OCI-LY1 (cell line): ENCODE measurements at regions not wholly inside any gene's neighbourhood (a gene's known extent, or its start where the extent isn't known, plus 50 kb on each side); places are given as distances from the start of the nearest gene placed in this dataset.

Source experiments
- H2AFZ ChIP-seq: fragments of 200-600 bp; sonication (generic), shearing (Covaris generic); 2 replicates; pipeline ENCODE4 v1.6.0; 2014; ENCODE audit warnings: antibody characterized with exemption, mild to moderate bottlenecking, low read length
- H3F3A ChIP-seq: fragments of 200-600 bp; sonication (generic), shearing (Covaris generic); 2 replicates; pipeline ENCODE4 v1.6.0; 2014; ENCODE audit warnings: mild to moderate bottlenecking, antibody characterized with exemption, low read length, moderate library complexity; ENCODE audit not compliant: insufficient read depth
- H3K27ac ChIP-seq: fragments of 200-600 bp; sonication (generic); 2 replicates; pipeline ENCODE4 v1.5.1; 2014; ENCODE audit warnings: low read length, mixed run types, mild to moderate bottlenecking, low read depth; ENCODE audit not compliant: poor library complexity, severe bottlenecking
- H3K27me3 ChIP-seq: fragments of 200-600 bp; sonication (generic); 2 replicates; pipeline ENCODE4 v1.6.0; 2014; ENCODE audit warnings: antibody characterized with exemption, mild to moderate bottlenecking, low read length, moderate library complexity; ENCODE audit not compliant: insufficient read depth
- H3K36me3 ChIP-seq: fragments of 200-600 bp; sonication (generic); 2 replicates; pipeline ENCODE4 v1.6.1; 2014; ENCODE audit warnings: mild to moderate bottlenecking, antibody characterized with exemption, low read length, moderate library complexity, mixed read lengths; ENCODE audit not compliant: insufficient read depth
- H3K4me1 ChIP-seq: fragments of 200-600 bp; sonication (generic); 2 replicates; pipeline ENCODE4 v1.5.1; 2014; ENCODE audit warnings: mild to moderate bottlenecking, low read length, moderate library complexity; ENCODE audit not compliant: insufficient read depth, severe bottlenecking
- H3K4me2 ChIP-seq: fragments of 200-600 bp; sonication (generic), shearing (Covaris generic); 2 replicates; pipeline ENCODE4 v1.6.1; 2014; ENCODE audit warnings: low read length
- H3K4me3 ChIP-seq: fragments of 200-600 bp; sonication (generic); 2 replicates; pipeline ENCODE4 v1.5.1; 2014; ENCODE audit warnings: low read length, low read depth, mild to moderate bottlenecking, mixed read lengths; ENCODE audit not compliant: poor library complexity, severe bottlenecking
- H3K79me2 ChIP-seq: fragments of 200-600 bp; shearing (Covaris generic); 2 replicates; pipeline ENCODE4 v1.6.1; 2016; ENCODE audit warnings: mixed run types, low read length, mixed read lengths; ENCODE audit not compliant: insufficient read depth
- H3K9ac ChIP-seq: fragments of 200-600 bp; sonication (generic), shearing (Covaris generic); 2 replicates; pipeline ENCODE4 v1.6.1; 2014; ENCODE audit warnings: mild to moderate bottlenecking, low read length, mixed read lengths
- H3K9me2 ChIP-seq: fragments of 200-600 bp; sonication (generic), shearing (Covaris generic); 2 replicates; pipeline ENCODE4 v1.6.1; 2014; ENCODE audit warnings: low read depth, mild to moderate bottlenecking, low read length, mixed read lengths
- H3K9me3 ChIP-seq: fragments of 200-600 bp; shearing (Covaris generic); 2 replicates; pipeline ENCODE4 v1.6.1; 2014; ENCODE audit warnings: low read length, mixed read lengths
- H4K20me1 ChIP-seq: fragments of 200-600 bp; sonication (generic), shearing (Covaris generic); 2 replicates; pipeline ENCODE4 v1.6.0; 2016; ENCODE audit warnings: mild to moderate bottlenecking, low read length; ENCODE audit not compliant: insufficient read depth
- CTCF ChIP-seq: fragments of 200-600 bp; sonication (generic), shearing (Covaris generic); IDR thresholded peaks from 2 replicates; pipeline ENCODE4 v1.5.1; 2017; ENCODE audit warnings: mild to moderate bottlenecking, antibody characterized with exemption, low read length, moderate library complexity, mixed read lengths
- EZH2 ChIP-seq: fragments of 200-600 bp; sonication (generic), shearing (Covaris generic); IDR thresholded peaks from 2 replicates; pipeline ENCODE4 v1.8.0; 2017; ENCODE audit warnings: borderline replicate concordance, mixed run types, mild to moderate bottlenecking, antibody characterized with exemption, low read length, moderate library complexity, mixed read lengths

GRCh38 chr2:35614640-35615039 is 740.9 kb upstream of the CRIM1 start:
- H3F3A ChIP-seq, result no peaks in the 10 kb centered on the region
- H3K9ac ChIP-seq, result no peak overlapping the region
- no peak overlapping the region for H3K4me2 ChIP-seq
- H3K9me2 ChIP-seq, result no peaks in the 10 kb centered on the region
- H3K4me1 ChIP-seq, result no peaks in the 10 kb centered on the region
- no peaks in the 10 kb centered on the region for H4K20me1 ChIP-seq
- no peaks in the 10 kb centered on the region for H3K9me3 ChIP-seq
- H3K4me3 ChIP-seq, result no peak overlapping the region
- no peak overlapping the region for H3K27ac ChIP-seq
- TF ChIP-seq EZH2, result no peak
- H2AFZ ChIP-seq, result no peak overlapping the region
- H3K79me2 ChIP-seq, result no peaks in the 10 kb centered on the region
- no peaks in the 10 kb centered on the region for H3K27me3 ChIP-seq
- H3K36me3 ChIP-seq, result no peaks in the 10 kb centered on the region

GRCh38 chr2:35606394-35606793 is 749.2 kb upstream of the CRIM1 start:
- H3K9me3 ChIP-seq, result no peaks in the 10 kb centered on the region
- no peak for TF ChIP-seq CTCF
- no peak for TF ChIP-seq EZH2
- H3K4me1 ChIP-seq, result no peaks in the 10 kb centered on the region
- no peaks in the 10 kb centered on the region for H3K27me3 ChIP-seq
- no peak overlapping the region for H3K4me3 ChIP-seq
- no peak overlapping the region for H2AFZ ChIP-seq
- no peaks in the 10 kb centered on the region for H3K79me2 ChIP-seq
- H3F3A ChIP-seq, result no peaks in the 10 kb centered on the region
- no peaks in the 10 kb centered on the region for H3K36me3 ChIP-seq
- no peaks in the 10 kb centered on the region for H4K20me1 ChIP-seq
- no peak overlapping the region for H3K4me2 ChIP-seq
- no peaks in the 10 kb centered on the region for H3K9me2 ChIP-seq
- H3K9ac ChIP-seq, result no peak overlapping the region
- no peak overlapping the region for H3K27ac ChIP-seq

GRCh38 chr2:35598310-35598709 is 757.3 kb upstream of the CRIM1 start:
- Histone ChIP-seq H3K79me2 (no peaks in the 10 kb centered on the region), H3K27ac (no peak overlapping the region), H3K27me3 (no peaks in the 10 kb centered on the region), H3F3A (no peaks in the 10 kb centered on the region), H3K4me2 (no peak overlapping the region), H3K9me2 (no peaks in the 10 kb centered on the region), H3K4me3 (no peak overlapping the region), H3K4me1 (no peaks in the 10 kb centered on the region), H2AFZ (no peak overlapping the region), H3K9me3 (no peaks in the 10 kb centered on the region), H4K20me1 (no peaks in the 10 kb centered on the region), H3K9ac (no peak overlapping the region), H3K36me3 (no peaks in the 10 kb centered on the region)
- no peak for TF ChIP-seq EZH2
- TF ChIP-seq CTCF, result no peak

- Histone ChIP-seq H3F3A (no peaks in the 10 kb centered on the region), H3K4me1 (no peaks in the 10 kb centered on the region), H3K4me2 (no peak overlapping the region), H3K27ac (no peak overlapping the region), H3K9me2 (no peaks in the 10 kb centered on the region), H3K27me3 (no peaks in the 10 kb centered on the region), H4K20me1 (no peaks in the 10 kb centered on the region), H2AFZ (no peak overlapping the region), H3K9ac (no peak overlapping the region), H3K4me3 (no peak overlapping the region), H3K36me3 (no peaks in the 10 kb centered on the region), H3K79me2 (no peaks in the 10 kb centered on the region), H3K9me3 (no peaks in the 10 kb centered on the region)
- no peak for TF ChIP-seq CTCF
- TF ChIP-seq EZH2, result no peak
These were observed 763.7 kb upstream of the CRIM1 start for GRCh38 chr2:35591886-35592285.
